Stimulated activated CD4-positive, alpha-beta T cell treated with anti-CD3 and anti-CD28 coated beads, TNF-alpha, amount 100 ng/mL, for 1 hour (primary cell): ENCODE measurements at regions not wholly inside any gene's neighbourhood (a gene's known extent, or its start where the extent isn't known, plus 50 kb on each side); places are given as distances from the start of the nearest gene placed in this dataset.
"Not testable (repeated sequence)": the region's sequence is repeated elsewhere in the genome, so short reads cannot be mapped to it uniquely, and the experiment has no call there.

Source experiments
- DNase-seq, 3 donors: peaks; one replicate each; pipeline ENCODE4 v3.0.0-alpha.2; 2020; ENCODE audit warnings: low read depth in 3 of 3, low spot score in 1 of 3

GRCh38 chr7:155395176-155395797 lies 62.6 kb upstream of the EN2 start:
- DNase-seq: no peak

DNA sequence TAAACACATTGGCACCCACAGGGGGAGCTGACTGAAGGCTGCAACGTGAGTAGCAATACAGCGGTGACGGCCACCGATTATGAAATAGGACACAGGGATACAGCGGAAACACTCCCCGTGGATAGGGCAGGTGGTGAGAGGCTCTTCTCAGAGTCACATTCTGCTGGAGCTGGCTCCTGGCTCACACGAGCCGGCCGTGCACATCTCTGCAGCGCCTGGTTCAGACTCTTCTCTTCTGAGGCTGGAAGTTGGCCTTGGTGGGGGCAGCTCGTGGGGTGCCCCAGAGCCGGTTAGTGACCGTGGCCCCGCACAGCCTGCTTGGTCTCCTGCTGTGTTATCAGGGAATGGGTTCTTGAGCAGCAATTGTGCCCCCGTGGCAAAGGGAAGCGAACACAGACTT lies 61.3 kb upstream of the EN2 start:
- no peak for DNase-seq

DNA sequence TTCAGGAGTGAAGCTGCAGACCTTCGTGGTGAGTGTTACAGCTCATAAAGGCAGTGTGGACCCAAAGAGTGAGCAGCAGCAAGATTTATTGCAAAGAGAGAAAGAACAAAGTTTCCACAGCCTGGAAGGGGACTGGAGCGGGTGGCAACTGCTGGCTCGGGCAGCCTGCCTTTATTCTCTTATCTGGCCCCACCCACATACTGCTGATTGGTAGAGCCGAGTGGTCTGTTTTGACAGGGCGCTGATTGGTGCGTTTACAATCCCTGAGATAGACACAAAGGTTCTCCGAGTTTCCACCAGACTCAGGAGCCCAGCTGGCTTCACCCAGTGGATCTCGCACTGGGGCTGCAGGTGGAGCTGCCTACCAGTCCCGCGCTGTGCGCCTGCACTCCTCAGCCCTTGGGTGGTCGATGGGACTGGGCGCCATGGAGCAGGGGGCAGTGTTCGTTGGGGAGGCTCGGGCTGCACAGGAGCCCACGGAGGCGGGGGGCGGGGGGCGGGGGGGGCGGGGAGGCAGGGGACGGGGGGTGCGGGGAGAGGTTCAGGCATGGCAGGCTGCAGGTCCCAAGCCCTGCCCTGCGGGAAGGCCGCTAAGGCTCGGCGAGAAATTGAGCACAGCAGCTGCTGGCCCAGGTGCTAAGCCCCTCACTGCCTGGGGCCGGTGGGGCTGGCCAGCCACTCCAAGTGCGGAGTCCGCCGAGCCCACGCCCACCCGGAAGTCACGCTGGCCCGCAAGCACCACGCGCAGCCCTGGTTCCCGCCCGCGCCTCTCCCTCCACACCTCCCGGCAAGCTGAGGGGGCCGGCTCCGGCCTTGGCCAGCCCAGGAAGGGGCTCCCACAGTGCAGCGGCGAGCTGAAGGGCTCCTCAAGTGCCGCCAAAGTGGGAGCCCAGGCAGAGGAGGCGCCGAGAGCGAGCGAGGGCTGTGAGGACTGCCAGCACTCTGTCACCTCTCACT lies 59.9 kb upstream of the EN2 start:
- not testable (repeated sequence) for DNase-seq

- DNase-seq: no peak
These were observed 59.0 kb upstream of the EN2 start for GRCh38 chr7:155398944-155399343.

GRCh38 chr7:155399577-155399976 lies 58.4 kb upstream of the EN2 start:
- DNase-seq: no peak

GRCh38 chr7:155401231-155401630 lies 56.7 kb upstream of the EN2 start:
- no peak for DNase-seq

- no peak for DNase-seq
These were observed 56.0 kb upstream of the EN2 start for GRCh38 chr7:155401884-155402283.

- DNase-seq: no peak
These were observed 55.0 kb upstream of the EN2 start for GRCh38 chr7:155402941-155403340.

- no peak for DNase-seq
These were observed 53.0 kb upstream of the EN2 start for GRCh38 chr7:155404976-155405375.

- DNase-seq: no peak
These were observed 52.3 kb upstream of the EN2 start for GRCh38 chr7:155405399-155406318.

DNA sequence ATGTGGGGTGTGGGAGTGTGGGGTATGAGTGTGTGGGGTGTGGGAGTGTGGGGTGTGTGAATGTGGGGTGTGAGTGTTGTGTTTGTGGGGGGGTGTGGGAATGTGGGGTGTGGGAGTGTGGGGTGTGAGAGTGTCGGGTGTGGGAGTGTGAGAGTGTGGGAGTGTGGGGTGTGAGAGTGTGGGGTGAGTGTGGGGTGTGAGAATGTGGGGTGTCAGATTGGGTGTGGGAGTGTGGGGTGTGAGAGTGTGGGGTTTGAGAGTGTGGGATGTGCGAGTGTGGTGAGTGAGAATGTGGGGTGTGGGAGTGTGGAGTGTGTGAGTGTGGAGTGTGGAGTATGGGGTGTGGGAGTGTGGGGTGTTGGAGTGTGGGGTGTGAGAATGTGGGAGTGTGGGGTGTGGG lies 50.1 kb upstream of the EN2 start:
- DNase-seq: no peak
